ENCODE measurements at regions not wholly inside any gene's neighbourhood (a gene's known extent, or its start where the extent isn't known, plus 50 kb on each side); places are given as distances from the start of the nearest gene placed in this dataset.

DNA sequence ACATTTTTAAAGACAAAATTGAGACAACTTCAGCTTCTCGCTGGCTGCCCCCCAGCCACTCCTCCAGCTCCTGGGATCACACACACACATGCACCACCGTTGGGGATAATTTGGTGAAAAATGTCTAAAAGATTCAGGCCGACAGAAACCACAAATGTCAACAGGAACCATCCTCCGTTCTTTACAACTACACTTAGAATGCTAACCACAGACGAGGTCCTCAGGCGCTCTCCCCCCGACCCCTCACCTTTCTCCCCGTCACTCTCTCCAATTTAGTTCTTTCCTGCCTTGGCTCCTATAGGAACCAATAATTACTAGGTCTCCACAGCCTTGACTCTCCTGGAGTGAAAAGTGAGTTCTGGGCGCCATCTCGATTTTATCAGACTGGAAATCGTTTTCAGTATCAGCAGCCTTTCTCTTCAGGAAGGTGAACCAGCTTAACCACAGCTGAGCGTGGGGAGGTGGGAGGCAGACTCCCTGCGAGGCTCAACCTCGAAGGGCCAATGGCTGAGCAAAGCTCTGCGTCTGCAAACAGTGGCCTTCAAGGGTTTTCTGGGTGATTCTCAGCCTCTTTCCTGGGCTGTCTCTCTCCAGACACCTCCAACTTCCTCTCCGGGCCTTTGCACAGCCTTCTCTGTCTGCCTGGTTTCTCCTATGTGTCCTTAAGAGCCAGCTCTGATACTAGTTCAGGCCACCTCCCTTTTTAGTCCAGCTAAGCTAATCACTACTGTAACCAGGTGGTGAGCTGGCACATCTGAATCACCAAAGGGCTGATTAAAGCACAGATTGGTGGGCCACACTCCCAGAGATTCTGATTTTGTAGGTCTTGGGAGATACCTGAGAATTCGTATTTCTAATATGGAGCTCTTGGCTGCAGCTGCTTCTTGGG, 115.7 kb upstream of the COPS8 start:
- H3K27ac ChIP-seq (ENCODE audit: low read depth, low read length): no peak overlapping the region
- 66 to 88% (median 72%) methylated on average over 17 of the region's 17 CpGs for WGBS, 3 donors

DNA sequence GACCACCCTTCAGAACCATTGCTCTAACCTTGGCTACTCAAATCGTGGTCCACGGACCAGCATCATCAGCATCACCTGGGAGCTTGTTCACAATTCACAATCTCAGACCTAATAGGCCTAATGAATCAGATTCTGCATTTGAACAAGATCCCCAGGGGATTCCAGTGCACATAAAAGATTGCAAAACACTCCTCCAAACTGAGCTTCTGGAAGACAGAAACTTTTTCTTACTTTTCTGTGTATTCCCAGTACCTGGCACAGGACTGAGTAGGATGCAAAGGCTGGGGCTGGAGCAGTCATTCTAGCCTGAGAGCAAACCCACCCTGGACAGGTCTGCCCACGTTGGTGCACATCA, 115.1 kb upstream of the COPS8 start:
- H3K27ac ChIP-seq (ENCODE audit: low read depth, low read length): no peak overlapping the region
- 82 to 88% (median 87%) methylated on average over 3 of the region's 3 CpGs for WGBS, 3 donors

DNA sequence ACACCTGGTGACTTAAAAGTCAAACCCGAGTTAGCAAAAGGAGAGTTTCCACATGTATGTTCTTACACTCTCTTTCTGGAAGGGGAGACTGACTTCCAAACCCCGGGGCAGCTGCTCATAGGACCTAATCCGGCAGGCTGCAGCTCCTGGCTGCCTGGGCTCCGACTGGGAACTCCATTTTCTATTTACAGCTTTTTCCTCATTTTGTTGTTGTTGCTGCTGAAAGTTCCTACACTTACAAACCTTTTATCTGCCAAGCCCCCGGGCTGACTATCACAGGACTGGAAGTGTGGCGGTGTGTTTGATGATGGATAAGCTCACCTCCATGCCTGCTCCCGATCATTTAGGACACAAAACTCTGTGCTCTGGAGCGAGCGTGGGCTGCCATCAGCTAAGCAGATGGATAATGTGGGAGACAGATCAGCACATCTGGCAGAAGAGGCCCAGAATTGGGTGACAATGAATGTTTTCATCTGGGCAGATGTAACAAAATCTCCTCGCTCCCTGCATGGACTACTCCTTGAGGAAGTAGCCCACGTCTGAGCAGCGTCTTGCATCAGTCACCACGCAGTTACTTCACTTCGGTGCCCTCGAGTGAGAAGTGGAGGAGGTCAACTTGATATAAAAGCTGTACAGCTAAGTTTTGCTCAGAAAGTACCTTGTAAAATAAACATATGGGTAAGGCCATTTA, 114.4 kb upstream of the COPS8 start:
- WGBS, 3 donors: 64 to 82% (median 73%) methylated on average over 15 of the region's 15 CpGs
- H3K27ac ChIP-seq (ENCODE audit: low read depth, low read length): no peak overlapping the region

DNA sequence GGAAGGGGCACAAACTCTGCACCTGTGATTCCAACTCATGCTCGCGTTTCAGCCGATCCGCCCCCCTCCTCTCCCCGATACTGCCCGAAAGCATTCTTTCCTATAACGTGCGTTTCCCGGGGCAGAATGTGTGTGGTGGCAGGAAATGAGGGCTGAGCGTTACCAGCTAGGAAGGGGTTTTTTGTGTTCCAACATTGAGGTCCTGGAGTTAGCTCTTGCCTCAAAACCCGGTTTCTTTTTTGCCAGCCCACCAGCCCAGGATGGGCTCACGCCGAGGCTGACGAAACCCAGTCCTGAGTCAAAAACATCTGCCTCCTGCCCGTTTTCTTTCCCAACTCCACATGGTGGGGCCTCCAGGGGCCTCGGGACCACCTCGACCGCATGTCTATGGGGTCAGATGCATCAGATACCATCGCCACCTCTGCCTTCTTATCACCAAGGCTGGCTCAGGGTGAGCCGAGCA, 113.7 kb upstream of the COPS8 start:
- 64 to 77% (median 68%) methylated on average over 20 of the region's 20 CpGs for WGBS, 3 donors
- no peak overlapping the region for H3K27ac ChIP-seq (ENCODE audit: low read depth, low read length)

DNA sequence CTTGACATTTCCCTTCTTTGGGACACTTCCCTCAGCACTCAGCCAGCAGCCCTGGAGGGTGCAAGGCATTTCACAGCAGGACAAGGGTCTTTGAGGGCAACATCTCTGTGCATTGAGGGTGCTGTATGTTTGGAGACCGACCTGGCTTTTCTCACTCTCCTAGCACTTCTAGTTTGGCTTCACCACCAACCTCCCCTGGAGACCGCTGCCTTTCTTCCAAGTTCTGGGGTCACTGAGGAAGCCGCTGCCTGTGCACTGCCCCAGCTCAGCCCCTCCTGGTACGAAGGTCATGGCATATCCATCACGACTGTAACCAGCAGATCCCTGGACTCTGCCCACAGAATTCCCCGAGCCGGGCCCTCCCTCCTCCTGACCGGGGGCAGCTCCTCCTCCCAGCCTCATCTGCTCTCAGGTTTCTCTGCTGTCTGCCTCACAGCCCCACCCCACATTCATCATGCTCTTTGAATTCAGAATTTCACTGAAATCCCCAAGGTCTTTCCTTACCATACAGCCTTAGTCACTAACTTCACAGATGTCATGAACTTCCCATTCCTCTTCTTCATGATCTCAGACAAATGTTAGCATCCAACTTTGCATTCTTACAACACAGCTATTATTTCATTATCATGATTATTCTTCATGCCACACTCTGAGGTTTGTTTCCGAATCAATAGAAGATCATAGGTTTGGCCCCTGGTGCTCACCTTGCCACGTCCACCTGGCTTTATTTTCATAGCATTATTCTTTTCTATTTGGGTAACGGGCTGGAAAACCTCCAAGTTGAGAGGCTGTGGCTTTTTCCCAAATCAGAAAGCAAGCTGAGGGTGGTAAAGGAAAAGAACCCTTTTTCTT, 113.0 kb upstream of the COPS8 start:
- WGBS, 3 donors: 41 to 66% (median 61%) methylated on average over 11 of the region's 11 CpGs
- no peak overlapping the region for H3K27ac ChIP-seq (ENCODE audit: low read depth, low read length)

DNA sequence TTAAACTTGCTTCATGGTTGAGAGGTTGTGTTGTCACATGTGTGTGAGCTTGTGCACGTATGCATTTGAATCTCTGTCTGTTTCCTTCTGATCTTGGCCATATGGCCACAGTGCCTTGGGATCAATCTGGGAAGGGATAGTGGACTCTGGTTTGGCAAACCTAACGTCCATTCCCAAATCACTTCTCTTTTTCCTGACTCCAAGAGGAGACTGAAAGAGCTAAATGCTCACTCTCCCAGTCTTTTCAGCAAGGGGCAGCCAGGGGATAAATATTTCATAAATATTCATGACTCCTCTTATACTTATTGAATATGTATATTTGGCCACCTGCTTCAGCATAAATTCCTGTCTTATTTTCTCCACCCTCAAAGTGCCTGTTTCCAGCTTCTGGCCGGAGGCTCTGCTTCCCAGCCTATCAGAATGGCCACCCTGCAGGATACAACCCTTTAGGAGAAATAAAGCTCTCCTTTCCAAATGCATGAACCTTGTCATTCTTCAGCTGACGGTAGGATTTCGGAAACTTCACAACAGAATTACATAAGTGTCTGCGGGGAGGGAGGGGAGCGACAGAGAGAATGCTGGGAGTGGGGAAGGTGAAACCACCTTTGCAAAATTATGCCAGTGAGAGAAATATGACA, 112.2 kb upstream of the COPS8 start:
- WGBS, 3 donors: 62 to 78% (median 74%) methylated on average over 7 of the region's 7 CpGs
- no peak overlapping the region for H3K27ac ChIP-seq (ENCODE audit: low read depth, low read length)

DNA sequence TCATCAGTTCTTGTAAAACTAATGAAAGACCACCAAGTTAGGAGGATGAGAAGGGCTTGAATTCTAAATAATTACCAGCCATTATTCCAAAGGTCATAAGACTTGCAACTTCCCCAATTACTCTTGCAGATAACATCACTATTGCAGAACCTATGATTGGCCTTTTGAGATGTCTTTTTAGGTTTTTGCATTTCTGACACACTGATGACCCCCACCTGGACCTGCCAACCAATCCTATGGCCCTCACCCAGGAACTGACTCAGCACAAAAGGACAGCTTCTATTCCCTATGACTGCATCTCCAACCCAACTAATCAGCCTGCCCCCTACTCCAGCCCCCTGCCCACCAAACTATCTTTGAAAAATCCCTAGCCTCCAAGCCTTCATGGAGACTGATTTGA, 111.5 kb upstream of the COPS8 start:
- no peak overlapping the region for H3K27ac ChIP-seq (ENCODE audit: low read depth, low read length)

DNA sequence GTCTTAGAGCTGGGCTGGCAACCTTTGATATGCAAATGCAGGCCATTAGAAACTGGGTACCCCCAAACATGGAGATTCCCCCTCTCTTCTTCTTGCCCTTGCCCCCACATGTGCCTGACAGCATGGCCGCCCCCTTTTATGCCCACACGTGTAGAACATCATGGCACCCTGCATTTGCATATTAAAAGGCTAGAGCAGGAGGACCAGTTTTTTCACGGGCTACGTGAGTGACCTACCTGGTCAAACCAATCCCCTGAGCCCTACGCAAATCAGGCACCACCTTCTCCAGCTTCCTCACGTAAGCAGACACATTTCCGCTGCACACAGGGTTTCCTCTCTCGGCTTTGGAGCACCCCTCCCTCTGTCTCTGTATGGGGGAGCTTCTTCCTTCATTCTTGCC, 110.9 kb upstream of the COPS8 start:
- 68 to 88% (median 87%) methylated on average over 8 of the region's 8 CpGs for WGBS, 3 donors
- no peak overlapping the region for H3K27ac ChIP-seq (ENCODE audit: low read depth, low read length)

DNA sequence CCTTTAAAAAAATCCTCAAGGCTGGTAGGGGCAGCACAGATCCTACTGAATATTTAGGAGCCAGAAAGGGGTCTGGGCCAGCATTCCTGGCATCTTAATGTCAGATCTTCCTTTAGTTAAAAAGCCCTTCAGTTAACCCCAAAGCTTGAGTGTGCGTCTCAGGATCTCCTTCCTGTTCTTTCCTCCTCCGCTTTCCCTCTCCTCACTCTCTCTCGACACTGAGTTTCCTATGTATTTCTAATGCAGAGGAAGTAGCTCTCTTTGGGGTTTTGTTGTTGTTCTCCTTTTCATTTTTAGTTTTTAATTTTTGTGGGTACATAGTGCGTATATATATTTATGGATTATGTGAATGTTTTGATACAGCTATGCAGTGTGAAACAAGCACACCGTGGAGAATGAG, 109.9 kb upstream of the COPS8 start:
- no peak overlapping the region for H3K27ac ChIP-seq (ENCODE audit: low read depth, low read length)
- 70 to 94% (median 78%) methylated on average over 5 of the region's 5 CpGs for WGBS, 3 donors

GRCh38 chr2:236976266-236977062, 109.2 kb upstream of the COPS8 start:
- H3K27ac ChIP-seq (ENCODE audit: low read depth, low read length): no peak overlapping the region
- WGBS, 3 donors: 64 to 67% (median 65%) methylated on average over 8 of the region's 8 CpGs

- 76 to 87% (median 78%) methylated on average over 11 of the region's 11 CpGs for WGBS, 3 donors
- no peak overlapping the region for H3K27ac ChIP-seq (ENCODE audit: low read depth, low read length)
Observed at GRCh38 chr2:236977063-236977851, 108.4 kb upstream of the COPS8 start.

- WGBS, 3 donors: 90 to 95% (median 92%) methylated on average over 7 of the region's 7 CpGs
- no peak overlapping the region for H3K27ac ChIP-seq (ENCODE audit: low read depth, low read length)
Observed at GRCh38 chr2:236977852-236978398, 107.8 kb upstream of the COPS8 start.

- H3K27ac ChIP-seq (ENCODE audit: low read depth, low read length): no peak overlapping the region
- WGBS, 3 donors: 93 to 97% (median 95%) methylated on average over 3 of the region's 3 CpGs
Observed at GRCh38 chr2:236979664-236980063, 106.0 kb upstream of the COPS8 start.

- 88 to 93% (median 92%) methylated on average over 3 of the region's 3 CpGs for WGBS, 3 donors
- H3K27ac ChIP-seq (ENCODE audit: low read depth, low read length): no peak overlapping the region
Observed at GRCh38 chr2:236980961-236981360, 104.7 kb upstream of the COPS8 start.

- no peak overlapping the region for H3K27ac ChIP-seq (ENCODE audit: low read depth, low read length)
- WGBS, 3 donors: 94 to 99% (median 97%) methylated on average over 4 of the region's 4 CpGs
Observed at GRCh38 chr2:236981701-236982485, 103.8 kb upstream of the COPS8 start.
